K562 (cell line): ENCODE measurements at regions not wholly inside any gene's neighbourhood (a gene's known extent, or its start where the extent isn't known, plus 50 kb on each side); places are given as distances from the start of the nearest gene placed in this dataset.

Experiments used
- ATAC-seq: fragments of 200-7000 bp; cut with Tn5 transposase; 3 replicates; pipeline ENCODE4 v1.9.1; 2020; ENCODE audit warnings: moderate library complexity
- BruUV-seq: library from RNA; stranded (reverse); fragments of 400-500 nt; replicated peaks from 2 replicates; lab custom pipeline; 2021; lab: Mats Ljungman, UMichigan
- CTCF ChIA-PET: fragments of 300-600 bp; formaldehyde crosslinking; extraction: SDS; loops from one replicate; lab custom pipeline; 2021; ENCODE audit warnings: low intra/inter-chr PET ratio; lab: Yijun Ruan, JAX
- POLR2A ChIA-PET: fragments of 300-600, 350-650 bp; sonication (Branson Sonifier 250); formaldehyde crosslinking; extraction: SDS; loops from one replicate; lab custom pipeline; 2021; ENCODE audit warnings: antibody characterized with exemption, inconsistent platforms; lab: Yijun Ruan, JAX
- DNase-seq, 4 experiments: peaks; one replicate each; pipeline versions ENCODE4 v3.0.0 to v3.0.0-alpha.2; 2011 to 2018; ENCODE audit warnings: low spot score in 3 of 4, mixed read lengths in 3 of 4; ENCODE audit errors: extremely low read depth in 1 of 4
- FAIRE-seq: peaks from 2 replicates; lab custom pipeline; 2011; peaks lifted over from hg19 to GRCh38; lab: Jason Lieb, UNC
- H2AFZ ChIP-seq: 2 replicates; pipeline ENCODE4 v1.6.0; 2011; ENCODE audit warnings: low read depth, low read length, control low read depth, inconsistent platforms
- H3K27ac ChIP-seq: fragments of 200-600 bp; 3 replicates; pipeline ENCODE4 v1.8.0; 2011; ENCODE audit warnings: low read depth, mild to moderate bottlenecking, control low read depth, inconsistent platforms, low read length, moderate library complexity, mixed read lengths; ENCODE audit errors: extremely low read depth
- H3K27me3 ChIP-seq, 2 experiments: fragments of 300-600 bp in 1 of 2; 2 replicates in 1 of 2; 3 replicates in 1 of 2; pipeline versions ENCODE4 v1.6.0 to v1.8.0; 2011; ENCODE audit warnings: inconsistent platforms in 2 of 2, low read length in 2 of 2, mild to moderate bottlenecking in 1 of 2, mixed read lengths in 1 of 2, moderate library complexity in 1 of 2; ENCODE audit not compliant: control insufficient read depth in 2 of 2, insufficient read depth in 2 of 2
- H3K36me3 ChIP-seq: fragments of 300-600 bp; 3 replicates; pipeline ENCODE4 v1.8.0; 2011; ENCODE audit warnings: mild to moderate bottlenecking, low read length, inconsistent platforms; ENCODE audit not compliant: control insufficient read depth, insufficient read depth
- H3K4me1 ChIP-seq, 2 experiments: fragments of 200-600 bp in 1 of 2; replicated peaks in 1 of 2; 2 replicates in 1 of 2; 3 replicates in 1 of 2; pipeline versions ENCODE4 v1.5.1 to v1.8.0; 2011; ENCODE audit warnings: inconsistent platforms in 2 of 2, low read length in 2 of 2, mild to moderate bottlenecking in 1 of 2, mixed read lengths in 1 of 2, moderate library complexity in 1 of 2; ENCODE audit not compliant: control insufficient read depth in 2 of 2, insufficient read depth in 2 of 2
- H3K4me2 ChIP-seq: 2 replicates; pipeline ENCODE4 v1.6.1; 2011; ENCODE audit warnings: low read length, control low read depth, inconsistent platforms, mixed read lengths; ENCODE audit not compliant: insufficient read depth
- H3K4me3 ChIP-seq: fragments of 200-600 bp; sonication (generic), shearing (Covaris generic); 2 replicates; pipeline ENCODE4 v1.5.1; 2016; ENCODE audit warnings: control low read depth, inconsistent platforms
- H3K79me2 ChIP-seq: fragments of 200-600 bp; 3 replicates; pipeline ENCODE4 v1.8.0; 2011; ENCODE audit warnings: low read length, inconsistent platforms; ENCODE audit not compliant: control insufficient read depth, insufficient read depth
- H3K9ac ChIP-seq, 2 experiments: 2 replicates each; pipeline versions ENCODE4 v1.6.0 to v1.6.1; 2011; ENCODE audit warnings: low read depth in 2 of 2, low read length in 2 of 2, control low read depth in 1 of 2, inconsistent platforms in 1 of 2, mild to moderate bottlenecking in 1 of 2, mixed read lengths in 1 of 2; ENCODE audit not compliant: insufficient read depth in 1 of 2
- H3K9me1 ChIP-seq: one replicate; pipeline ENCODE4 v1.6.0; 2011; ENCODE audit warnings: inconsistent platforms, mild to moderate bottlenecking, low read length, moderate library complexity; ENCODE audit not compliant: control insufficient read depth, insufficient read depth
- H3K9me3 ChIP-seq: replicated peaks from 2 replicates; pipeline ENCODE4 v1.5.1; 2011; ENCODE audit warnings: low read depth, low read length, inconsistent platforms; ENCODE audit not compliant: control insufficient read depth, insufficient read depth
- H4K20me1 ChIP-seq: replicated peaks from 2 replicates; pipeline ENCODE4 v1.6.1; 2011; ENCODE audit warnings: low read length, inconsistent platforms, mixed read lengths; ENCODE audit not compliant: control insufficient read depth, insufficient read depth
- CREM ChIP-seq: IDR thresholded peaks from 2 replicates; pipeline ENCODE4 v1.6.1; 2014; ENCODE audit warnings: antibody characterized with exemption, low read depth
- FIP1L1 ChIP-seq: fragments of 200-400 bp; formaldehyde crosslinking; IDR thresholded peaks from 2 replicates; pipeline ENCODE4 v1.6.1; 2018; ENCODE audit warnings: mild to moderate bottlenecking, low read depth, low read length; ENCODE audit not compliant: poor library complexity, severe bottlenecking
- IRF2 ChIP-seq: sonication (generic); formaldehyde crosslinking; IDR thresholded peaks from 2 replicates; pipeline ENCODE4 v1.8.1; 2022; ENCODE audit warnings: mild to moderate bottlenecking, missing genetic modification reagents
- MCM2 ChIP-seq: fragments of 450-650 bp; IDR thresholded peaks from 2 replicates; pipeline ENCODE4 v1.6.1; 2017; ENCODE audit warnings: low read depth, mild to moderate bottlenecking
- PATZ1 ChIP-seq: fragments of 250-450 bp; sonication (Bioruptor Pico); IDR thresholded peaks from 2 replicates; pipeline ENCODE4 v1.5.0; 2020; ENCODE audit warnings: mild to moderate bottlenecking, borderline replicate concordance
- SAP30 ChIP-seq: fragments of 200-600 bp; sonication (generic); IDR thresholded peaks from 2 replicates; pipeline ENCODE4 v1.6.1; 2012; ENCODE audit warnings: borderline replicate concordance, low read depth, mild to moderate bottlenecking, moderate library complexity, low read length, control low read depth, inconsistent platforms; ENCODE audit not compliant: insufficient read depth, poor library complexity, severe bottlenecking
- TBL1XR1 ChIP-seq, 2 experiments: IDR thresholded peaks; 2 replicates each; pipeline ENCODE4 v1.6.1; 2012; ENCODE audit warnings: improper control_type of control experiment in 2 of 2, low read length in 2 of 2, mild to moderate bottlenecking in 1 of 2
- TCF15 ChIP-seq: fragments of 250-450 bp; sonication (Bioruptor Pico); IDR thresholded peaks from 2 replicates; pipeline ENCODE4 v1.8.0; 2022; ENCODE audit warnings: moderate library complexity, mild to moderate bottlenecking, inconsistent platforms
- TOE1 ChIP-seq, 2 experiments: fragments of 450-650 bp in 1 of 2; sonication (generic) in 1 of 2; formaldehyde crosslinking in 1 of 2; IDR thresholded peaks; 2 replicates each; pipeline versions ENCODE4 v1.7.1 to v1.8.0; 2016 to 2022; ENCODE audit warnings: borderline replicate concordance in 2 of 2, mild to moderate bottlenecking in 2 of 2, antibody characterized with exemption in 1 of 2, inconsistent platforms in 1 of 2, low read depth in 1 of 2, missing genetic modification reagents in 1 of 2, moderate library complexity in 1 of 2
- TRIM25 ChIP-seq: fragments of 450-650 bp; IDR thresholded peaks from 2 replicates; pipeline ENCODE4 v1.7.0; 2016; ENCODE audit warnings: borderline replicate concordance
- ZNF354B ChIP-seq: fragments of 250-450 bp; sonication (Bioruptor Pico); IDR thresholded peaks from 2 replicates; pipeline ENCODE4 v1.4.0; 2020
- ZNF785 ChIP-seq: fragments of 250-450 bp; sonication (Bioruptor Pico); IDR thresholded peaks from 2 replicates; pipeline ENCODE4 v1.4.0; 2020; ENCODE audit warnings: mild to moderate bottlenecking
- WGBS: fragments of 100-300 bp; shearing (Covaris generic); methylation state at CpG from one replicate; pipeline ENCODE4 v1.1.6; 2016; ENCODE audit warnings: low coverage, mixed read lengths; ENCODE audit not compliant: insufficient coverage; ENCODE audit errors: missing lambda C conversion rate; 5-methylcytosine and 5-hydroxymethylcytosine counted together
- in situ Hi-C: fragments of 300-500 bp; cut with MboI; formaldehyde crosslinking; loops from 4 replicates; pipeline ENCODE4 v1.15.0; 2018; ENCODE audit warnings: inconsistent platforms, mixed read lengths
- intact Hi-C: fragments of 100-400 bp; cut with micrococcal nuclease; formaldehyde crosslinking; loops from 2 replicates; pipeline ENCODE4 v1.14.2; 2022

GRCh38 chr7:16954321-16954720 lies 72.5 kb upstream of the AGR3 start (continued):
- no peak for TF ChIP-seq SAP30
- TF ChIP-seq TOE1 (IDR thresholded peaks at IDR 0.05; ENCODE audit: borderline replicate concordance), result no peak
- TF ChIP-seq TOE1 (CRISPR knock-in tag; IDR thresholded peaks at IDR 0.05; ENCODE audit: borderline replicate concordance, low read depth), result no peak
- TF ChIP-seq IRF2 (CRISPR knock-in tag), result no peak
- no peak for TF ChIP-seq MCM2
- no peak for TF ChIP-seq TCF15 (CRISPR knock-in tag)
- TF ChIP-seq PATZ1 (CRISPR knock-in tag), result no peak
- no peak for TF ChIP-seq ZNF785
- TF ChIP-seq TBL1XR1 (IDR thresholded peaks at IDR 0.05; ENCODE audit: low read length in 2 of 2), result no peak
- no peak for TF ChIP-seq CREM

GRCh38 chr7:16958724-16959123 lies 76.9 kb upstream of the AGR3 start:
- H4K20me1 ChIP-seq, result no peaks in the 10 kb centered on the region
- in situ Hi-C loops (no loop called here), intact Hi-C loops (no loop called here)
- CTCF ChIA-PET, result no interaction called here
- no peak for FAIRE-seq
- no peak for ATAC-seq
- H3K79me2 ChIP-seq, result no peaks in the 10 kb centered on the region
- no peaks in the 10 kb centered on the region for H3K4me1 ChIP-seq
- H3K4me3 ChIP-seq, result no peak overlapping the region
- 0% methylated on average over 1 of the region's 1 CpG for WGBS
- H3K36me3 ChIP-seq, result no peaks in the 10 kb centered on the region
- no peak overlapping the region for H3K9ac ChIP-seq
- no peaks in the 10 kb centered on the region for H3K9me3 ChIP-seq
- H3K27me3 ChIP-seq, result no peaks in the 10 kb centered on the region
- no peak overlapping the region for H3K4me2 ChIP-seq
- H3K27ac ChIP-seq, result no peak overlapping the region
- BruUV-seq, result no TSS peak
- no peaks in the 10 kb centered on the region for H3K9me1 ChIP-seq
- no peak overlapping the region for H2AFZ ChIP-seq
- POLR2A ChIA-PET, result no interaction called here
- DNase-seq, result no peak
- no peak for TF ChIP-seq TRIM25
- TF ChIP-seq ZNF354B, result no peak
- TF ChIP-seq FIP1L1, result no peak
